Osteoblast (primary cell): ENCODE measurements at regions not wholly inside any gene's neighbourhood (a gene's known extent, or its start where the extent isn't known, plus 50 kb on each side); places are given as distances from the start of the nearest gene placed in this dataset.

ENCODE experiments used
- DNase-seq: peaks from one replicate; pipeline ENCODE4 v3.0.0; 2011; ENCODE audit warnings: low spot score, mixed read lengths; ENCODE audit not compliant: insufficient read length; ENCODE audit errors: missing footprints
- H2AFZ ChIP-seq: 2 replicates; pipeline ENCODE4 v1.6.0; 2011; ENCODE audit warnings: mild to moderate bottlenecking, low read length
- H3K27ac ChIP-seq: 2 replicates; pipeline ENCODE4 v1.5.1; 2011; ENCODE audit warnings: mild to moderate bottlenecking, low read depth, low read length, moderate library complexity
- H3K27me3 ChIP-seq: 2 replicates; pipeline ENCODE4 v1.6.0; 2012; ENCODE audit warnings: mild to moderate bottlenecking, control low read depth, inconsistent platforms, low read length, moderate library complexity; ENCODE audit not compliant: insufficient read depth
- H3K36me3 ChIP-seq: 2 replicates; pipeline ENCODE4 v1.5.1; 2011; ENCODE audit warnings: mild to moderate bottlenecking, low read length, control low read depth, moderate library complexity; ENCODE audit not compliant: insufficient read depth
- H3K4me1 ChIP-seq: 2 replicates; pipeline ENCODE4 v1.5.1; 2011; ENCODE audit warnings: mild to moderate bottlenecking, low read length, control low read depth, moderate library complexity; ENCODE audit not compliant: insufficient read depth
- H3K4me2 ChIP-seq: 2 replicates; pipeline ENCODE4 v1.6.0; 2011; ENCODE audit warnings: mild to moderate bottlenecking, low read length; ENCODE audit not compliant: insufficient read depth
- H3K4me3 ChIP-seq: fragments of 200-600 bp; sonication (generic); 3 replicates; pipeline ENCODE4 v1.5.1; 2012; ENCODE audit warnings: mild to moderate bottlenecking, low read length, inconsistent platforms; ENCODE audit not compliant: insufficient read depth
- H3K79me2 ChIP-seq: 2 replicates; pipeline ENCODE4 v1.6.0; 2012; ENCODE audit warnings: mild to moderate bottlenecking, low read length, control low read depth, inconsistent platforms; ENCODE audit not compliant: insufficient read depth
- H3K9me3 ChIP-seq: 2 replicates; pipeline ENCODE4 v1.5.1; 2011; ENCODE audit warnings: low read depth, low read length, control low read depth
- H4K20me1 ChIP-seq: 2 replicates; pipeline ENCODE4 v1.6.0; 2012; ENCODE audit warnings: mild to moderate bottlenecking, low read length, control low read depth; ENCODE audit not compliant: insufficient read depth
- TF ChIP-seq, protein P1 (sequence below): IDR thresholded peaks from 2 replicates; pipeline ENCODE4 v1.5.1; 2011; ENCODE audit warnings: mild to moderate bottlenecking, low read depth, low read length, moderate library complexity; ENCODE audit errors: extremely low read depth

DNA sequence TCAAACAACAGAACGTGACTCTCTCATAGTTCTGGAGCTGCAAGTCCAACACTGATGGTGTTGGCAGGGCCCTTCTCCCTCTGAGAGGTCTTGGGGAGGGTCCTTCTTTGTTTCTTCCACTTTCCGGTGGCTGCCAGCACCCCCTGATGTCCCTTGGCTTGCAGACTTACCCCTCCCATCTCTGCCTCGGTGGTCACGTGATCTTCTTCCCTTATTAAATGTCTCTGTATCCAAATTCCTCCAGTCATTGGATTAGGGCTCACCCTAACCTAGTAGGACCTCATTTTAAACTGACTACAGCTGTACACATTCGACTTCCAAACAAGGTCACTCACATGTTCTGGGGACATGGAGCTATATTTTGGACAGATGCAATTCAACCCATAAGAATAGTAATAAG is 780.6 kb upstream of the SALL3 start:
- no peak overlapping the region for H3K4me2 ChIP-seq
- no peaks in the 10 kb centered on the region for H3K36me3 ChIP-seq
- no peaks in the 10 kb centered on the region for H3K4me1 ChIP-seq
- no peaks in the 10 kb centered on the region for H3K79me2 ChIP-seq
- peaks cover 2% of the 10 kb centered on the region for H3K9me3 ChIP-seq
- H3K27me3 ChIP-seq: no peaks in the 10 kb centered on the region
- H4K20me1 ChIP-seq: no peaks in the 10 kb centered on the region
- DNase-seq: no peak
- no peak overlapping the region for H3K27ac ChIP-seq
- no peak overlapping the region for H2AFZ ChIP-seq
- TF ChIP-seq, protein P1, sequence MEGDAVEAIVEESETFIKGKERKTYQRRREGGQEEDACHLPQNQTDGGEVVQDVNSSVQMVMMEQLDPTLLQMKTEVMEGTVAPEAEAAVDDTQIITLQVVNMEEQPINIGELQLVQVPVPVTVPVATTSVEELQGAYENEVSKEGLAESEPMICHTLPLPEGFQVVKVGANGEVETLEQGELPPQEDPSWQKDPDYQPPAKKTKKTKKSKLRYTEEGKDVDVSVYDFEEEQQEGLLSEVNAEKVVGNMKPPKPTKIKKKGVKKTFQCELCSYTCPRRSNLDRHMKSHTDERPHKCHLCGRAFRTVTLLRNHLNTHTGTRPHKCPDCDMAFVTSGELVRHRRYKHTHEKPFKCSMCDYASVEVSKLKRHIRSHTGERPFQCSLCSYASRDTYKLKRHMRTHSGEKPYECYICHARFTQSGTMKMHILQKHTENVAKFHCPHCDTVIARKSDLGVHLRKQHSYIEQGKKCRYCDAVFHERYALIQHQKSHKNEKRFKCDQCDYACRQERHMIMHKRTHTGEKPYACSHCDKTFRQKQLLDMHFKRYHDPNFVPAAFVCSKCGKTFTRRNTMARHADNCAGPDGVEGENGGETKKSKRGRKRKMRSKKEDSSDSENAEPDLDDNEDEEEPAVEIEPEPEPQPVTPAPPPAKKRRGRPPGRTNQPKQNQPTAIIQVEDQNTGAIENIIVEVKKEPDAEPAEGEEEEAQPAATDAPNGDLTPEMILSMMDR: no peak
- no peak overlapping the region for H3K4me3 ChIP-seq

GRCh38 chr18:78199611-78200010 is 780.0 kb upstream of the SALL3 start:
- H4K20me1 ChIP-seq: no peaks in the 10 kb centered on the region
- H3K79me2 ChIP-seq: no peaks in the 10 kb centered on the region
- H3K4me3 ChIP-seq: no peak overlapping the region
- H3K27me3 ChIP-seq: no peaks in the 10 kb centered on the region
- no peak for DNase-seq
- TF ChIP-seq, protein P1: no peak
- H2AFZ ChIP-seq: no peak overlapping the region
- no peaks in the 10 kb centered on the region for H3K4me1 ChIP-seq
- H3K9me3 ChIP-seq: peaks cover 2% of the 10 kb centered on the region
- H3K4me2 ChIP-seq: no peak overlapping the region
- no peaks in the 10 kb centered on the region for H3K36me3 ChIP-seq
- no peak overlapping the region for H3K27ac ChIP-seq

DNA sequence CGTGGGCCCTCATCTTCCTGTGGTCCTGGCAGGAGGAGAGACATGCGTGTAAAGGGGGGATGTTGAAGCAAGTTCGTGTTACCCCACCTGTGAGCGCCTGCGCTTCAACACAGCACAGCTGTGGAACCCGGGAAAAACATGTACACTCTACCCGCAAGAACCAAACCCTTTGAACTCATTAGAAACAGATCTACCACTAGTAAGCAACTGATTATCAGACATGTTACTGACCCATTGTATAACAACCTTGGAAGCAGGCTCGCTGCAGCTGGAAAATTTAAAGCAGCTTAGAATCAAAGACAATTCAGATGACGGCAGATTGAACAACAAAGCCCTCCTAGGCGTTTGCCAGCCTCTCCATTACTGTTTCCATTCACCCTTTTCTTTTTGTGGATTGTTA is 771.7 kb upstream of the SALL3 start:
- Histone ChIP-seq H3K4me3 (no peak overlapping the region), H4K20me1 (no peaks in the 10 kb centered on the region), H3K27me3 (no peaks in the 10 kb centered on the region), H3K36me3 (no peaks in the 10 kb centered on the region), H2AFZ (no peak overlapping the region), H3K79me2 (no peaks in the 10 kb centered on the region), H3K4me1 (no peaks in the 10 kb centered on the region), H3K27ac (no peak overlapping the region), H3K4me2 (no peak overlapping the region), H3K9me3 (peaks cover 2% of the 10 kb centered on the region)
- DNase-seq: no peak
- TF ChIP-seq, protein P1: no peak

GRCh38 chr18:78208461-78208860 is 771.2 kb upstream of the SALL3 start:
- H3K36me3 ChIP-seq: no peaks in the 10 kb centered on the region

More at GRCh38 chr18:78208461-78208860, 771.2 kb upstream of the SALL3 start:
- Histone ChIP-seq H3K4me2 (no peak overlapping the region), H4K20me1 (no peaks in the 10 kb centered on the region), H2AFZ (no peak overlapping the region), H3K27me3 (no peaks in the 10 kb centered on the region), H3K27ac (no peak overlapping the region), H3K4me1 (no peaks in the 10 kb centered on the region), H3K9me3 (peaks cover 2% of the 10 kb centered on the region), H3K4me3 (no peak overlapping the region), H3K79me2 (no peaks in the 10 kb centered on the region)
- TF ChIP-seq, protein P1: no peak
- DNase-seq: no peak
